GM18873 (cell line): ENCODE measurements at regions not wholly inside any gene's neighbourhood (a gene's known extent, or its start where the extent isn't known, plus 50 kb on each side); places are given as distances from the start of the nearest gene placed in this dataset.

Experiments used
- ATAC-seq: cut with Tn5 transposase; IDR thresholded peaks from one replicate; pipeline ENCODE4 v1.9.1; 2021; ENCODE audit warnings: mild to moderate bottlenecking, moderate library complexity, moderate number of reproducible peaks; ENCODE audit not compliant: unreplicated experiment, low FRiP score

DNA sequence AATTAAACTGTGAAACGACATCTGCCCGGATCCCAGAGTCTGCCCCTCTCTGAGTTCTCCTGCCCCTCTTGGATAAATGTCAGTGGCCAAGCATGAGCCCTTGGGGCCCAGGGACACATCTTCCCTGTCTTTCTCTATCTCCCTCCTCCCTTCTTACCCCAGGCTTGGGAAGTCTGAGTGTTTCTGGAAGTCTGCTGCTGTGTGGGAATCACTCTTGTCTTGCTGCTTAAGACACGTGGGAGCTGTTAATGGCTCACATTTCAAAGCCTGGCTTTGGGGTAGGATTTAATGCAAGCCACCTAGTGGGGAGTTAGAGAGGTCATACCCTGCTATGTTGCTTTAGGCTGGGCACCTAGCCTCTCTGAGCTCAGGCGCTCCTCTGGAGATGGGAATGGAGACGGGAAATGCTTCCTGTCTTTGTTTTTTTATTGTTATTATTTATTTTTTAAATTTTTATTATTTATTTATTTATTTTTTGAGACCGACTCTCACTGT is 218.5 kb upstream of the CIBAR2 start:
- ATAC-seq, result no peak

- no peak for ATAC-seq
These were observed 219.4 kb upstream of the CIBAR2 start for GRCh38 chr16:85331688-85332087.

DNA sequence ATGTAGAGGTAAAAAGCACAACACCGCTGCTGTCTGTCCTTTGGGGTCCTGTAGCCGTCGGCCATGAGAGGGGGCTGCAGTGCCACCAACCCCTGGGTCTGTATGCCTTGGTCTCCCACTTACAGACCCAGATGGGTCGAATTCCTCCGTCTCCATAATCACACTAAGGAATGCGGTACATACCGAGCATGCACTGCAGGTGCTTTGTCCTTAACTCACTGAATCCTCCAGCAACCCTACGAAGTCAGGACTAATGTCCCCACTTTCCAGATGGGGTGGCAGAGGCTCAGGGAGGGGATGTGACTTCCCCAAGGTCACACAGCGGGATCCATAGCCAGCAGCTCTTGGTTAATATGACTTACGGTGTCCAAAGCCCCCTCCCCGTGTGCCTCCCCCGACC is 219.9 kb upstream of the CIBAR2 start:
- ATAC-seq, result no peak

DNA sequence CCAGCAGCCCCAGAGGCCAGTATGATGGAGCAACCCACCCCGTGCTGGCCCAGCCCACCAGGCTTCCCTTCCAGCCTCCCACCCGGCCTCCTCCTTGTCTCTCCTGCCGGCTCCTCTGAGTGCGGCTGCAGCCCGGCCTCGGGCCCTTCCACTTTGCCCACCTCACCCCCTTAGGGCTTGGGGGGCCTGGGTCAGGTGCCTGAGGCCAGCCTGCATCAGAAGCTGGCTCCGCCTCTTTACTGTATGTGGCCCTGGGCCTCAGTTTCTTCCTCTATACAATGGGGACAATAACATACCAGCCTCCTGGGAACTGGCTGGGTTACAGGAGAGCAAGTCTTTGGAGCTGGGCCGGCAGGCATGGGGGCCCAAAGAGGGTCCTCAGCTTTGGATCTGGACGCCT is 221.1 kb upstream of the CIBAR2 start:
- ATAC-seq, result no peak

DNA sequence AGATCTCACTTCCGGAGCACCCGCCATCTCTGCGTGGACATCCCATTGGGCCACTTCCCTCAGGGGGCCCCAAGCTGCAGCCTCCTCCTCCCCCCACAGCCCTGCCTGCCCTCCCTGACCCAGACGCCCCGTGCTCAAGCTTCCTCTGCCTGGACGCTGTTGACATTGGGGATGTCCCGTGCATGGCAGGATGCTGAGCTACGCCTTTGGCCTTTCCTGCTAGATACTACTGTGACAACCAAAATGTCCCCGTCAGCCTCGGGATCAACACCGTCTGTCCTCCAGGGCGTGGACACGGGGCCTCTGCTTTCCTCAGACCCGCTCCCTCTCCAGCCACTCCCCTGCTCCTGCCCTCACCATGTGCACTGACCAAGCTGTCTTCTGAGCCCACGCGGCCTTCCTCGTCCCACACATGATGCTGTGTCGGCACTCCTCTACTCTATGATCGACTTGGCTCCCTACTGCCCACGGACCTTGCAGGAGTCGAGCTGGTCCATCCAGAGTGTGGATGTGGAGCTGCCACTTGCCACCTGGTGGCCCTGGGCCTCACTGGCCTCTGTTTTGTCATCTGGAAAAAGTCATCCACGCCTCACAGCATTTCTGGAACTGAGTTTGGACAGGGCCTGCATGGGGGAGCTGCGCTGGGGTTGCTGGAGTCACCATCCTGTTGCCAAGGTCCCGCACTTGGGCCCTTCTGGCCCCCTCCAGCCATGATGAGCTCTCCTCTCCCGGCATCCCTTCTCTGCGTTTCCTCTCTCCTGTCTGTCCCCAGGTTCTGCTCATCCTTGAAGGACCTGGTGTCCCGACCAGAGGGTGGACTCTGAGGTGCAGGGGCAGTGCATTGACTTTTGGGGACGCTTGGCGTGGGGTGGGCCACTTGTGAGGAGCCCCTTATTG is 221.7 kb upstream of the CIBAR2 start:
- ATAC-seq, result no peak

DNA sequence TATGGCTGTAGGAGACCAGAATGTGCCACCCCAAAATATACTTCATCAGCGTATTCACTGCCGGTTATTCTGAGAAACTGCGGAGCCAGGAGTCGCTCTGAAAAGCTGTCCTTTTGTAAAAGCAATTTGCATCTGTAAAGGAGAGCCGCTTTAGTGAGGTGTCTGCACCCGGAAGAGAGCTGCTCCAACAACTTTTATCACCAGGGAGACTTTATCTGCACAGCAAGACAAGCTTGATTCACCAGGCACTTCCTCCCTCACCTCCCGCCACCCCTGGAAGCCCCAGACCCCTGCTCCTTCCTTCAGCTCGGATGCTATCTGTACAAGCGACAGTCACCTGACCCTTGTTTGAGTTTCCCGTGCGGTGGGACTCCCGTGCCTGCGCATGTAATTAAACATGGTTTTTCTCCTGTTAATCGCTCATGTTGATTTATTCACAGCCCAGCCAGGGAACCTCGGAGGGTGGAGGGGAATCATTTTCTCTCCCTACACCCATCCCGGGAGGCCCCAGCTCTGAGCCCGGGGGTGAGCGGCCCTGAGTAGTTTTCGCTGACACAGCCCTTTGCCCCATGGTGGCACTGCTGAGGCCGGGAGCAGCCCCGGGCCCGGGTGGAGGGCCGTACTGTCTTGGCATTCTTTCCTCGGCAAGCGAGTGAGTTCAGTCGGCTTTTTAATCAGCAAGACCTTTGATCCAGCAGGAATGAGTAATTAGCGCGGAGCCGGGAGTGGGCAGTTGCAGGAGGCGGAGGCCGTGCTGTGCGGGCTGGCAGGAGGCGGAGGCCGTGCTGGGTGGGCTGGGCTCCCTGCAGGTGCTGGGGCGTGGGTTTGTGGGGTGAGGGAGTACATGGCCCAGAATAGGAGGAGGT is 222.7 kb upstream of the CIBAR2 start:
- ATAC-seq, result no peak

GRCh38 chr16:85335584-85336491 is 223.6 kb upstream of the CIBAR2 start:
- no peak for ATAC-seq

- no peak for ATAC-seq
These were observed 225.8 kb upstream of the CIBAR2 start for GRCh38 chr16:85337910-85338637.

- ATAC-seq, result no peak
These were observed 226.3 kb upstream of the CIBAR2 start for GRCh38 chr16:85338638-85338982.

GRCh38 chr16:85338989-85339685 is 226.9 kb upstream of the CIBAR2 start:
- no peak for ATAC-seq

DNA sequence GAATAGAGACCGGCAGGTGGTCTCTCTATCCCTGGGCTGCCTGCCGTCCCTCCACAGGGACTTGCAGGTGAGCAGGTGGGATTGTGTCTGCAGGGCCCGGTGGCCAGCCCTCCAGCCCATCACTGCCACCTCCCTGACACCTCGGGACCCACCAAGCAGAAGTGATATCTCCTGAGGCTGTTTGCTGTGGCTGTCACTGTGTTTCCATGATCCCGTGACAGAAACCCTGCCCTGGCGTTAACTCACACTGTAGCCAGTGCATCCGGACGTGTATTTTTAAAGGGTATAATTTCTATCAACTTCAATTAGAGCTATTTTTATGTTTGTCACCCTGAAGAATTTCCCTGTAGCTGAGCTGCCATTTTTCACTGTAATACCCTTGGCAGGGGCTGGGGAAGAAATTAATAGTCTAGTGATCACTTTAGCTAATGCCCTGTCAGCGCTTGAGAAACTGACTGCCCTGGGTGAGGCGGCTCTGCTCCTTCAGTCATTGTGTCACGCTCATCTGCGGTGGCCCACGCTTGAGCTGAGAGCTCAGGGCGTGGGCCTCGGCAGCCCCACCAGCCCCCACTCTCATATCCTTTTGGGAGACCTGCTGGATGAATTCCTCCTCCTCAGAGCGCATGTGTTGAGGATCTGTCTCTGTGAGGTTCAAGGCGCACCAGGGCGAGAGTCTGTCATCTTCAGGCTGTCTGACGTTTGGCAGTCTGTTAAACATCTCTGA is 229.9 kb upstream of the CIBAR2 start:
- no peak for ATAC-seq

DNA sequence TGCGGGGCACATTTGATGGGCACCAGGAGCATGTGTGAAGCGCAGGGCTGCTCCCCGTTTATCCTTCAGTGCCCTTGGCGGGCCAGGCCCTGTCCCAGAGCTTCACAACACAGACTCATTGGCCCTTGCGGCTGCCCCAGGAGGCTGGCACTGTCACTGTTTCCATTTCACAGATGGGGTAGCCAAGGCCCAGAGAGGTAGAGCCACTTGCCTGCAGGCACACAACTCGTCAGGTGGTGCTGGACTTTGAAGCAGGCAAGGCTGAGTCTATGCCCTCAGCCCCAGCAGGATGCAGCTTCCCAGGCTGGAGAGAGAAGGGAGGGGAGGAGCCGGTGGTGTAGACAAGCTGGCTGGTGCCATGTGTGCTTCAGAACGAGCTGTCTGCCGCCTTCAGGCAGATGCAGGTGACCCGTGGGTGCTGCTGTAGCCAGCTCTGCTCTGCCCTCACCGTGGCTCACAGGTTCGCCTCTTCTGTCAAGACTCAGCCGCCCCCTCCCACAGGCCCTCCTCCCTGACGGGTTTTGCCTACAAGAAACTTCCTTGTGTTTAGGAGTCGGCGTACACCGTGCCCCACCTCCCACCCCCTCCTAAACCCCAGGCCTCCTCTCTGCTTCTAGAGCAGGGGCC is 232.3 kb upstream of the CIBAR2 start:
- ATAC-seq, result no peak

DNA sequence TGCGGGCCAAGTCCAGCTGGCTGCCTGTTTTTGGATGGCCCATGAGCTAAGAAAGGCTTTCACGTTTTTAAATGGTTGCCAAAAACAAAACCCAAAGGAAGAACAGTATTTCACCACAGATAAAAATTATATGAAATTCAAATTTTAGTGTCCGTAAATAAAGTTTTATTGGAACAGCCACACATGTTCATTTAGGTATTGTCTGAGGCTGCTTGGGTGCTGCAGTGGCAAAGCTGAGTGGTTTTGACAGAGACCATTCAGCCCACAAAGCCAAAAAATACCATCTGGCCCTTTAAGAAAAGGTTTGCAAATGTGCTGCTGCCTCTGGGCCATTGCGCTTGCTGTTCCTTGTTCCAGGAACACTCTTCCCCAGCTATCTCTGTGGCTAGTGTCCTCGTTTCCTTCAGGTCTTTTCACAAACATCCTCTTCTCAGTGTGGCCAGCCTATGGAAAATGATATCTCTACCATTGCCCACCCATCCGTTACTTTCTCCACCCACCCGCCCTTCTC is 232.9 kb upstream of the CIBAR2 start:
- no peak for ATAC-seq

- no peak for ATAC-seq
These were observed 234.3 kb upstream of the CIBAR2 start for GRCh38 chr16:85346404-85347212.

- no peak for ATAC-seq
These were observed 234.9 kb upstream of the CIBAR2 start for GRCh38 chr16:85347213-85347591.

DNA sequence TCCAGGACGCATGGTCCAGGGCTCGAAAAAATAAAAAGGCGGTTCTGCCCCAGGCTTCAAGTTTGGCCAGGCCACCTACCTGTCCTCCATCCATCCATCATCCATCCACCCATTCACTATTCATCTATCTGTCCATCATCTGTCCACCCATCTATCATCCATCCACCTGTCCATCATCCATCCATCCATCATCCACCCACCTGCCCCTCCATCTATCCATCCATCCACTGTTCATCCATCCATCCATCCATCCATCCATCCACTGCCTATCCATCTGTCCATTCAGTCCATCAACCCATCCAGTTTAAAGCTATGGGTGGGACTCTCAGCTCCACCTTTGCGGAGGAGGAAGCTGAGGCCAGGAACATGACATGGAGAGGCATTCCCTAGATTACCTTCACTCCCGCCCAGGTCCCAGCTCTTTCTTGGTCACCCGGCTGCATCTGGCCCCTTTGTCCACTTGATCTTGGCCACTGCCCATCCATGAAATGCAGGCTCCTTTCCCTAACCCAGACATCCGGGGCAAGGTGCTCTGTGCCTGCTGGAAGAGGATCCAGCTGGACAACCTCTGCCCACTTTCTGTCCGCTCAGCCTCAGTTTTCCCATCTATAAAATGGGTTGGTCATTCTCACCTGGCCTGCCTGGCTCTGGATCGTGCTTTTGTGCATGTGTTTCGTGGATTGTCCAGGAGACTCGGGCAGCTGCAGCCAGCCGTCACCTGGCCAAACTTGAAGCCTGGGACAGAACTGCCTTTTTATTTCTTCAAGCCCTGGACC is 236.0 kb upstream of the CIBAR2 start:
- no peak for ATAC-seq
